ENCODE measurements at regions not wholly inside any gene's neighbourhood (a gene's known extent, or its start where the extent isn't known, plus 50 kb on each side); places are given as distances from the start of the nearest gene placed in this dataset.

DNA sequence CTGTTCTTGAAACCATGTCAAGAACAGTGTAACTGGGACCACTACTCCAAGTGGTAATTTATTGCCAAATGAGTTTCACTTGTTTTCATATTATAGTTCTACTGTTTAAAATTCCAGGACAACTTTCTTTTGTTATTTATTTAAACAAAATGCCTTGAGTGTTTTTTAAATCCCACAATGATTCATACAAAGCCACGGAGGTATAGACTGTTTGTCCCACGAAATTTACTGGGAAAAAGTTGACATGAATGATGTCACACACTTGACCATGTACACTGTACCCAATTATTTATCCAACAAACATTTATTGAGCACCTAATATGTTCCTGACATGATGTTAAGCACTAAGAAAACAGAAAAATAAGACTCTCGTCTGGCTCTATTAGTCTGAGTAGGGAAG lies 243.9 kb upstream of the SIX2 start:
- DNase-seq (no peak), ATAC-seq (no peak)

DNA sequence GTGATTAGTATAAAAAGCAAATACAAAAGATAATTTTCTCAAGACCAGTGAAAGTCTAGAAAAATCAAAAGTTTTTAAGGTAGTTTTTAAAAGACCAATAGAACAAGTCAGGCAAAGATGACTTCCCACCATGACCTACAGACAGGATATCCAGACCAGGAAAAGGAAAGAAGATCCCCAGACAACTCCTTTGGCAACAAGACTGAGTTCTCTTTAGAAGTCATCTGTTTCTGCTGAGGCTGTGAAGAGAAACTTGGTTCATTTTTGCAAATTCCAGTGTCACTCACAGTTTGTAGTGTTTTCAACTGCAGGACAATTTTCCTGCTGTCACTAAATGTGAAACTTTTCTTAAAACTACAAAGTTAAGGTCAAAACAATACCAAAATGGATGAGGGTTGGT lies 240.9 kb upstream of the SIX2 start:
- no peak for DNase-seq
- ATAC-seq: no peak

DNA sequence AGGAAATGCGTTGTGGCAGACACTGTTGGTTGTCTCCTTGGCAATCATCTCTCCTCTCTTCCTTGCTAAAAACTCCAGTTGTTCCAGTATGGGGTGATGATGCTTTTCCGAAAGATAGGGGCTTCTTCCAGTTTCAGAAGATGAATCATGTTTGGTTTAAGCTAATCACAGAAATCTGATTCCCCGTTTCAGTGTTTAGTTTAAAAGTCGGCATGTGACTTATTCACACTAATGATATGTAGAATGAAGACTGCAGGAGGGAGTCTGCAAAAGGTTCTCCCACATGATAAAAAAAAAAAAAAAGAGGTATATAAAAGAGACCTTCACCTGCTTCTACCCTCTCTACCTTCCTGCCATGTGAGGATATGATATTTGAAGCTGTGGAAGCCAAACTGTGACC lies 239.0 kb upstream of the SIX2 start:
- no peak for DNase-seq
- no peak for ATAC-seq

DNA sequence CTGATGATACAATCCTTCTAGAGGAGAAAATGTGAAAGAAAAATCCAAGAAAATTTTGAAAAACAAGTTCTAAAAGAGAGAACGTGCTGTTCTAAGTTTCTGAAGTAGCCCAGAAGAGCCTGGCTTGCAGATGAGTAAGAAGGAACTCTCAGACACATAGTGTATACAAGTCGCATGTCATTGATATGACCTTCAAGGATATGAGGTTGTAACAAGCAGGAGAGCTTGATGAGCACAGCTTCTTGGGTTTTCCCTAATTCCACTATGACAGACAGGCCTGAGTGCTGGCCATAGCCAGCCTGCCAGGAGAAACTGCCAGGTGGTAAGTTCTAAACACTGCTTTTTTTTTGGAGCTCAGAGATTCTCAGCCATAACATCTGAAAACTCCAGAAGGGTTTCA lies 235.7 kb upstream of the SIX2 start:
- DNase-seq (no peak), ATAC-seq (no peak)

DNA sequence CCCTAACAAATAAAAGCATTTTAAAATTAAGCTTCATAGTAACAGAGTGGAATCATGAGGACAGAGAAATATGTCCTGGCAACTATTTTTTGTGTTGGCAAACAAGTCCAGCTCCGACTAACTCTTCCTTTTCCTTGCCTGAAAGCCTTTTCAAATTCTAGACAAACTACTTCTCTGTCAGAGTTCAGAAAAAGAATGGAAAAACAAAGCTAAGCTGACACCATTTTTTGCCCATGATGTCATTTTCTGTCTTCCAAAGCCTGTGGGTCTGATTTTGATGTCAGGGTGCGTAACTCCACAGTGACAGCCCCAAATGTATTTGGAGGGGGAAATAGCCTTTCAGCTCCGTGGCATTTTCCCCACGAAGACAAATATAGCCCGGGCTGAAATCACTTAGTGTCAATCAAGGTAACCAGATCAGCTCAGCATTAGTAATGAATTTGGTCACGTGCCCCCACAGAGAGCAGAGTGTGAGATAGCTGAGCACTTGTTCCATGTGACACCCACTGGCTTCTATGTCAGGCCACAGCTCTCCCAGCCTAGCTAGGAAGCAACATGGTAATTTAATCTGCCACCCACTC lies 233.0 kb upstream of the SIX2 start:
- no peak for DNase-seq

DNA sequence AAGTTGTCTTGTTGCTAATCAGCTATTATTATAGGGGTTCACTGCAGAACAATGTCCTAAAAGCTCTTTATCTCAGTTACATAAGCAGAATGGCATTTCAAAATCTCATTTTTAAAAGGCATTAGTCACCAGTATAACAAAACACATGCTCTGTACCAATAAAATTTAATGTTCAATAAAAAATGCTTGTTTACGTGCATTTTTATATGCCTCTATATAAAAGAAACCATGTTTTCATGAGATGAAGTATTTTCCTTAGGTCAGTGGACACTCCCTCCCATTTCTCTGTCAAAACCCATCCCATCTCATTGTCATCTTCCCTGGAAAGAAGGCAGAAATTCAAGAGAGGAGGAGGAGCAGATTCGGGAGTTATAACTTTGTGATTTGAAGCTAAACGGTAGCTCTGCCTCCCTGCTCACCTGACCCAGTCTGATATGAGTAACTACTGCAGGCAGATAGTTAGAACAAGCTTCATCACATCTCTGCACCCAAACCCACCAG lies 231.9 kb upstream of the SIX2 start:
- DNase-seq: no peak
- ATAC-seq: no peak

More for the DNA sequence above, 233.0 kb upstream of the SIX2 start:
- peak; percentile 40 for ATAC-seq

DNA sequence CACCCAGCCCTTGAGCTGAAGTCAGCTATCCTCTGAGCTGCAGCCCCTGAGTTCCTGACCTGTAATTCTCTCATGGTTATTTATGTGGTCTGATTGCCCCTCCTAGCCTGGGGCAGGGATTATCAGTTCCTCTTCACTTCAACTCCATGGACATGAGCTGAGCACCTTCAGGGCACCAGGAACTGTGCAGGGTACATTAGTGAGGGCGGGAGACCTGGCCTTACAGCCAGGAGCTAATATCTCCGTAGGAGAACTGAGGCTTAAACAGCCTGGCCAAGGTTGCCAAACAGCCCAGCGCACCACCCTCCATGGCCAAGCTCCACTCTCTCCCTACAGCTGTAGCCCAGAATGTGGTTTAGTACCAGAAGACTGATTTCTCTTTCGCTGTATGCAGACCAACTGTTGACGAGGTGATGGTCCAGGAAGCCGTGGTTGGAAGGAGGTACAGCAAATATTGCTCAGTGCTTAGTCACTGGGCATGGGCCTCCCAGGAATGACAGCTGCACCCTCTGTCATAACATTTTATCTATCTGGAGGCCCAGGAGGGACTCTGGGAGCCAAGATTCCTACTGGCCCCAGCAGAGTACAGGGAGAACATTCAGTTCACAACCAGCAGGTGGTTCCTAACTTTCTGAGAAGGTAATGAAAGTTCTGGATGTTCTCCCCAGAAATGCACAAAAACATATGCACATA lies 228.7 kb upstream of the SIX2 start:
- peak; percentile 32 for DNase-seq
- ATAC-seq: peak; percentile 86

DNA sequence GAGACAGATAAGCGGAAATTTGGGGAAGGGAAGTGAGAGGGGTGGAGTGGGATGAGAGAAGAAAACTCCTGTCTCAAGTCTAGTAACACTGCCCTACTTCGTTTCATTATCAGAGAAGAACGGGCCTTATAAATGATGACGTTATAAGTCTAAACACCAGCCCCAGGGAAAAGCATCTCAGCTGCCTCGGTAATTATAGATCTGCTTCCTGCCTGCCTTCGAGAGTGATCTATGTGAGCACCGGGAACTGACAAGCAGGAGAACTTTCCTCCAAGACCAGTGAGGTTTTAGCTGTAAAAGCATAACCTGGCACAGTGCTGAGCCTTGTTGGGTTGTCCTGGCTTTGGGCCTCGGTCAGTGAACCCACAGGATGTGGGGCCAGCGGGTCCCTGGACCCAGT lies 227.9 kb upstream of the SIX2 start:
- DNase-seq (no peak), ATAC-seq (no peak)

DNA sequence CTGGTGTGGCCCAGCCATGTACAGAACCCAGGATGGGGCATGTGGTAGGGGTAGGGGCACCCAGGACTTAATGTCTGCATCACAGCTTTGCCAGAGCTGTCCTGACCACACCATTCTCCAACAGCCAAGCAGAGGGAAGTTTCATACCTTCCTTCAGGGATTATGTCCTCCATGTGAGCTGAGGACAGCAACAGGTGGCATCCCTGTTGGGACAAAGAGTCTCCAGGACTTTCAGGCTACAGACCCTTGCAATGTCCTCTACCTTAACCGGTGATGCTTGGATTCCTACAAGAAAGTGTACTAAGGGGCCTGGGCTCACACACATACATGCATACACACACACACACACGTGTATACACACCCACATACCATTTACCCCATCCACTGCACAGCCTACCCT lies 227.0 kb upstream of the SIX2 start:
- DNase-seq (no peak), ATAC-seq (no peak)

DNA sequence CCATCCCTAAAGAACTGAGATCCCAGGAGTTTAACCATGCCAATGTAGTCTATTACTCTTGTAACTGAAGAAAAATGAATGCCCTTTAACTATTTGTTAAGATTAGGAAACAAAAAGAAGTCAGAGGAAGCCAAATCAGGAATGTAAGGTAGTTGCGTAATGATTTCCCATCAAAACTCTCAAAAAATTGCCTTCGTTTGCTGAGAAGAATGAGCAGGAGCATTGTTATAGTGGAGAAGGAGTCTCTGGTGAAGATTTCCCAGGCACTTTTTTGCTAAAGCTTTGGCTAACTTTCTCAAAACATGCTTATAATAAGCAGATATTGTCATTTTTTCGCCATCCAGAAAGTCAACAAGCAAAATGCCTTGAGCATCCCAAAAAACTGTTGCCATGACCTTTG lies 224.0 kb upstream of the SIX2 start:
- DNase-seq (no peak), ATAC-seq (no peak)

DNA sequence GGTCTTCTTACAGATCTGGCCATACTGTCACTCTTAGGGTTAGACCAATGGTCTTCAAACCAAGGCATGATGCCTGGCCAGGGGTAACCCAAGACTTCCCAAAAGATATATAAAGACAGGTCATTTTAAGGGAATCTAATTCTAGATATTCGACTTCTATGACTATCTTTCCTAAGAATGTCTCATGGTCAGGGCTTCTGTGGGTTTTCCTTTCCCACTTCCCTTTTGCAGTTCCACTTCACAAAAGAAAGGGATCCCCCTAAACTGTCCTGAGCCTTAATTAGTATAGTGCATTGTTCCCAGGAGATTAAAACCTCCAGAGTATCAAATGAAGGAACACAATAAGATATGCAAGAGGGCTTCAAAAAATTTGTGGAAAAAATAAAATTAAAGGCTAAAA lies 223.6 kb upstream of the SIX2 start:
- no peak for DNase-seq
- no peak for ATAC-seq

DNA sequence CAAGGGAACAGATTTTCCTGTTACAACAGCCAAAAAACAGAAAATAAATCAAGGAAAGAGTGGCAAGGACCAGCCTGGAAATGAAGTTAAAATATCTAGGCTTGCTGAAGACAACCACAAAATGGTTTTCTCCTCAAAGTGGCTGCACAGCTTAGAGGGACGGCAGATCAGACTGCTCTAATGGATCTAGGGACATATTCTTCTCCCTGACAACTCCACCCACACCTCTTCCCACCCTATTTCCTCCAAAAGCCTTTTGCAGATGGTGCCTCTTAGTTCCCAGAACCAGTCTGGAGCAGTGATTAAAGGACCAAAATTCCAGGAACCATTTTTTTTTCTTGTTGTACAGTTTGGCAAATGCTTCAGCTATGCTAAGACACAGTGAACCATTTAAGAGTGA lies 220.2 kb upstream of the SIX2 start:
- ATAC-seq: no peak
- DNase-seq: no peak

DNA sequence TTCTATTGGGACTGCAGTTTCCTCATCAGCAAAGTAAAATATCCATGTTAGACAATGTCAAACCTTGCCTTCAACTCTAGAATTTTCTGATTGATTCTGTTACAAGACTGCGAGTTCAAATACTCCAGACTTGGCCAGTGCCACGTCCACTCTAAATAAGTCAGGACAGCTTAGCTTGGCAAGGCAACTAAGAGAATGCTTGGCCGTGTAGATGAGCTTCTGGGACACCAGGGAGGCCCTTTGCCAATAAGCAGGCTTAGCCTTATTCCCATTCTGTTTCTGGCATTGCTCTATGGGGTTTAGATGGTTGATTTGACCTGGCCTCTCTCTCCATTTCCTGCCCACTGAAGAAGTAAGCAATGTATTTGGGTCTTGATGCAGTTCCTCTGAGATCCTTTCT lies 218.1 kb upstream of the SIX2 start:
- ATAC-seq (no peak), DNase-seq (no peak)

DNA sequence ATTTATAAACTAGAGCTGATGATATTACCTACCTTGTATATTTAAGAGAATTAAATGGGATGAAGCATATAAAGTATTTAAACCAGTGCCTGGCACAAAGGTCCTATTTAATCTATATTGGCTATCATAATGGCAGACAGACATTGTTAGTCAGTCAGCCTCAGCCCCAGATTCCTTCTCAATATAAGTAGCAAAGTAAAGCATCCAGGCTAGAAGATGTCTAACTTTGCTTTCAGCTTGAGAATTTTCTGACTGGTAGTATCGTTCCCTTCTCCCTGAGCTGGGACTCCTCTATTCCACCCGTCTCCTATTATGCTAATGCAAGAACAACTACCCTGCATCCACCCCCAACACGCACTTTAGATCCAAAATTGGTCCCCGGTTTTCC lies 215.7 kb upstream of the SIX2 start:
- DNase-seq (no peak), ATAC-seq (no peak)

DNA sequence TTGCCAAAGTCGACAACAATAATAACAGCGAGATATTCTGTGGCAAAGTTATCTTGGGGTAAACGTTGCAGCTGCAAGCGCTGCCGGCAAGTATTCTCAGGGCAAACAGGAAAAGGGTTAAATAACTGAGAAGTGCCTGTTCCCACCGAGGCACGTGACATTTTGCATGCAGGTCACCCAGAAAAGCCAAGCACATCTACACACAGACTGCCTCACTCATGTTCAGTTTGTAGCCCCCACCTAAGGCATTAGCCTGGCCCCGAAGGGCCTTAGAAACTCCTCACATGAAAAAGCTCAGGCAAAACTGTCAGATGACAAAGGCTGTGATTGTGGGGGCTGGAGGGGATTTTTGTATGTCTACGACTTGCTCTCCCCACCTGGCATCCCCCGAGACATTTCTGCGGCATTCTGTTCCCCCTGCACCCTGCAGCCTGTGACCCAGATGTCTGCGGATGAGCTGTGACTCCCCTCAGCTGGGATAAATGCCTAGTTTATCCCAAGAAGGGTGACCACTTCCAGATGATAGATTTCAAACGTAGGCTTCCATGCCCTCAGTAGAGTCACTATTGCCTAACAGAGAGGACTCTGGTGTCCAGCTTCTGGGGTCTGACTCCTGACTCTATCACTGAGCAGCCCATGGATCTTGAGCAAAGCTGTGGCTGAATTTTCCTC lies 215.2 kb upstream of the SIX2 start:
- DNase-seq (no peak), ATAC-seq (no peak)

DNA sequence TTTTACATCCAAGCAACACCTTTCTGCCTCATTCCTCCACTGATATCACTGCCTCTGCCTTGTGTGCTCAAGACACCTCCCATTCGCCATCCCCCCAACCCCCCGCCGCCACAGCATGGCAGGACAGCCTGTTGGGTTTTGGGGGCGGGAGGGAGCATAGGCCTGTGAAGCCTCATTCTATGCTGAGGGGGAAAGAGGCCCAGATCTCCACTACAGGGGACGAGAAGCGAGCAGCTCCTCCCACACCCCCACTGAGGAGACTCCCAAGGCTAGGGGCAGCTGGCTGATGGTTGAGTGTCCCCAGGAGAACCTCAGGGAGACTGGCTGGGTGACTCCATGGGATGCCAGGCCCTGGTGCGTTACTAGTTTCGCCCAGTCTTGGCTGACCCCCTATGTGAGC lies 214.3 kb upstream of the SIX2 start:
- ATAC-seq: no peak
- DNase-seq: no peak

DNA sequence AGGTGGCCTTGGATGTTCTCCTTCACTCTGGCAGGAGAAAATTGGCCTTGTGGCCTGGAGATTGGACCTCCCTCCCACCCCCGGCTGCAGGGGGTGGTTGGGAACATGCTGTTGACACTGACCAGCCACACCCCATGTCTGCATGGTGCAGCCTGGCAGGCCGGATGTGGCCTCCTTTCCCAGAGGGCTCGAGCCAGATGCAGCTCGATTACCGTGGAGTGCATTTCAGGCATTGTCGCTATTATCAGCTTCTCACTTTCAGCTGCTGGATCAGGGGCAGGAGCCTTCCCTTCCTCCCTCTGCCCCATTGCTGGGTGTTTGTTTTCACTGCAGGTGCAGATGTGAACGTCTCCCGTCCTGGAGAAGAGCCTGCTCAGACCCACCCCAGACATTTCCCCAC lies 211.0 kb upstream of the SIX2 start:
- no peak for DNase-seq
- ATAC-seq: no peak

DNA sequence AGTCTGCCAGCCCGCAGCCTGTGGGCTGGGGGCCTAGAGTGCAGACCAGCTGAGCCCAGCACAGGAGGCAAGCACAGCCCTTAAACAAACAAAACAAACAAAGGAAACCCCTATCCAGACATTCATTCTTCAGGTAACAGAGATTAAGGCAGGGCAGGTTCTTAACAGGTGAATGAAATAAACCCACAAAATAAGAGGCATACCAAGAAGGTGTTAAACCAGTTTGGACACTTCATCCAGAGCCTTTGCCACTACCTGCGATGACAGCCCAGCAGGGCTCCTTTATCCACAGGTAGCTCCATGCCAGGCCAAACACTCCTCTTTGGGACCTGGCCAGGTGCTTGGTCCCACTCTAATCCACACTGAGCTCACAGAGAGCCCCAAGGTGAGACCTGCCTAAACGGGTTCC lies 209.7 kb upstream of the SIX2 start:
- no peak for ATAC-seq
- no peak for DNase-seq

DNA sequence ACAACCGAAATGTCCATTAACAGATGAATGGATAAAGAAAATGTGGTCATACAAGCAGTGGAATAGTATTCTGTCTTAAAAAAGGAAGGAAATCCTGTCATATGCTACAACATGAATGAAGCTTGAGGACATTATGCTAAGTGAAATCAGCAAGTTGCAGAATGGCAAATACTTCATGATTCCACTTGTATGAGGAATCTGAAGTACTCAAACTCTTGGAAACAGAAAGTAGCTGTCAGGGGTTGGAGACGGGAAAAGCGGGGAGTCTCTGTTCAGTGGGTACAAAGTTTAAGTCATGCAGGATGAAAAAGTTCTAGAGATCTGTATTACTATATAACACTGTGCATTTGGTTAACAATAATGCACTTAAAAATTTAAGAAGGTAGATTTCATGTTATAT lies 209.0 kb upstream of the SIX2 start:
- no peak for DNase-seq
- ATAC-seq: no peak

DNA sequence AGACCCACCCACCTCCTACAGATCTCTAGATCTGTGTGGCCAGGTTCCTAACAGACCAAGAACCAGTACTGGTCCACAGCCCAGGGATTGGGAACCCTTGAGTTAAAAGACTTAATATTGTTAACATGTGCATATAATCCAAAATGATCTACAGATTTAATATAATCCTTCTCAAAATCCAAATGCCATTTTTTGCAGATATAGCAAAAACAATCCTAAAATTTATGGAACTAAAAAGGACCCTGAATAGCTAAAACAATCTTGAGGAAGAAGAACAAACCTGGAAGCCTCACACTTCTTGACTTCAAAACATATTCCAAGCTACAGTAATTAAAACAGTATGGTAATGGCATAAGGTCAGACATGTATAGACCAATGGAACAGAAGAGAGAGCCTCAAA lies 206.9 kb upstream of the SIX2 start:
- DNase-seq (no peak), ATAC-seq (no peak)

DNA sequence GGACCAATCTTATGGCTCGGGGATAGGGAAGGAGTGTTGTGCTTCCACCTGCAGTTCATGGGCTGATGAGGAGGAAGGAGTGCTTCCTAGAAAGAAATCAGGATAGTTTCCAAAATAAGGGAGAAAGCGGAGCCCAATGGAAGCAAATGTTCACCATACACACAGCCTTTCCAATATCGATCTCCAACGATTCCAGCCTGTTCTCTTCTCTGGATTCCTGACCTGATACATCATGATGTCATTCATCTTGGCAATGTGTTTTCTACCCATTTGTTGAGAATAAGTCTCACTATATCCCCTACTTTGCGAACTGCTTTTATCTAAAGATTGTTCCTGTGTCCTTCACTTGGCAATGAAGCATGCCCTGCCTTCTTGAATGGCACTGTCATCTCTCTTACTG lies 205.3 kb upstream of the SIX2 start:
- ATAC-seq: no peak
- no peak for DNase-seq

DNA sequence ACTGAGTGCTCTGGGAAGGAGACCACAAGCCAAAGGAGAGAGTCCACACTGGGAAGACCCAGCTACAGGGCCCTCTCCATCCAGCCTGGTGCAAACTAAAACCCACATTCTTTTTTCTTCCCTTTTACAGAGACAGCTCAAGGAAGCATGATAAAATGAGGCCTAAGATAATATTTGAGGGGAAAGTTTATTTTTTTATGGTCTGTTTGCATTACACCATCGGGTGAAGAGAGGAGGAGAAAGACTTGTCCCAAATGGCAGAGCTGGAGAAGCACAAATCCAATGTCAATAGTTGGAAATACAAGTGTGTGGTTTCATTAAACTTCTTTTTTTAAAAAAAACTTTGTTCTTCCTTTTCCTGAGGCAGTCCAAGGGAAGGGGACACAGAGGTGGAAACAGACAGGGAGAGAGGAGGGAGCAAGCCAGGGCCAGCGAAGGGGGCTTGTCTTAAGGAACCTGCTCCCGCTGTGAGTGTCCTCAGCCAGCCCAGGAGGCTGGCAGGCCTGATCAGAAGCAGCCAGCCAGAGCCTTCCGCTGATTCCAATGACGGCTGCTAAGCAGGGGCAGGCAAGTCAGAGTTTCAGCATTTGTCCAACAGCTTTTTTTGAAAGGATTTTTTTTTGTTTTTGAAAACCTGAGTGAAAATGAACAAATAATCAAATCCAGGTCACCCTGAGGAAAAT lies 203.8 kb upstream of the SIX2 start:
- ATAC-seq: no peak
- no peak for DNase-seq

DNA sequence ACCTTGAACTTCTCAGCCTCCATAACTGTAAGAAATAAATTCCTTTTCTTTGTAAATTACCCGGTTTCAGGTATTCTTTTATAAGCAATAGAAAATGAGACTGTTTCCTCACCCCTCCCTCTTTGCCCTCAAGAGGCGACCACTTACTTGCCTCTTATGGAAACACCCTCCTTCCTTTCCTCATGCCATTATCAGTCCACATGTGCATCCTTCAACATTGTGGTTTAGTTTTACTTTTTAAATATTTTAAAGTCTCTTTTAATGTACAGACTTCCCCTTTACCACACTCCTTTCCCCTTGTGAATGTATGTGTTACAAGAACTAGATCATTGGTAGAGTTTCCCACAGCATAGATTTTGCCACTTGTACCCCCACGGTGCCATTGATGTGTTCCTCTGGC lies 202.4 kb upstream of the SIX2 start:
- no peak for ATAC-seq
- DNase-seq: no peak
